GM23338 (cell line): ENCODE measurements at regions not wholly inside any gene's neighbourhood (a gene's known extent, or its start where the extent isn't known, plus 50 kb on each side); places are given as distances from the start of the nearest gene placed in this dataset.
A peak's percentile ranks its signal among the peaks of the same experiment; 100 is the strongest.

Source experiments
- ATAC-seq: fragments of 200-7000 bp; cut with Tn5 transposase; 3 replicates; pipeline ENCODE4 v1.9.1; 2020
- DNase-seq: peaks from one replicate; pipeline ENCODE4 v3.0.0-alpha.2; 2015; ENCODE audit warnings: low spot score
- H2AFZ ChIP-seq: fragments of 200-600 bp; sonication (generic); 2 replicates; pipeline ENCODE4 v1.8.0; 2016; ENCODE audit warnings: antibody characterized with exemption, mild to moderate bottlenecking, moderate library complexity
- H3F3A ChIP-seq: fragments of 200-600 bp; sonication (generic); replicated peaks from 2 replicates; pipeline ENCODE4 v1.8.0; 2017; ENCODE audit warnings: antibody characterized with exemption, mixed run types, low read depth
- H3K27ac ChIP-seq: fragments of 200-600 bp; sonication (generic); 2 replicates; pipeline ENCODE4 v1.6.1; 2016; ENCODE audit warnings: low read depth
- H3K27me3 ChIP-seq: fragments of 200-600 bp; sonication (generic); 2 replicates; pipeline ENCODE4 v1.8.0; 2016; ENCODE audit warnings: mild to moderate bottlenecking, mixed run types, moderate library complexity; ENCODE audit not compliant: insufficient read depth
- H3K36me3 ChIP-seq: fragments of 200-600 bp; sonication (generic); 2 replicates; pipeline ENCODE4 v1.8.0; 2016; ENCODE audit warnings: mild to moderate bottlenecking; ENCODE audit not compliant: insufficient read depth
- H3K4me1 ChIP-seq: fragments of 200-600 bp; sonication (generic); 2 replicates; pipeline ENCODE4 v1.8.0; 2016; ENCODE audit warnings: mild to moderate bottlenecking, moderate library complexity; ENCODE audit not compliant: insufficient read depth
- H3K4me2 ChIP-seq: fragments of 200-600 bp; sonication (generic); 2 replicates; pipeline ENCODE4 v1.7.1; 2017; ENCODE audit warnings: mixed run types
- H3K4me3 ChIP-seq: fragments of 200-600 bp; sonication (generic); 2 replicates; pipeline ENCODE4 v1.6.1; 2016; ENCODE audit warnings: mixed run types
- H3K79me2 ChIP-seq: fragments of 200-600 bp; sonication (generic); replicated peaks from 2 replicates; pipeline ENCODE4 v1.8.0; 2017; ENCODE audit warnings: mild to moderate bottlenecking; ENCODE audit not compliant: insufficient read depth
- H3K9me2 ChIP-seq: fragments of 200-600 bp; sonication (generic); 2 replicates; pipeline ENCODE4 v1.8.0; 2017; ENCODE audit not compliant: insufficient read depth
- H4K20me1 ChIP-seq: fragments of 200-600 bp; sonication (generic); replicated peaks from 2 replicates; pipeline ENCODE4 v1.8.0; 2017; ENCODE audit warnings: mild to moderate bottlenecking; ENCODE audit not compliant: insufficient read depth
- H3K27ac Mint-ChIP-seq: 2 replicates; pipeline ENCODE4 v1.8.0; 2020; ENCODE audit warnings: inconsistent platforms, mild to moderate bottlenecking, moderate library complexity, mixed read lengths
- H3K27me3 Mint-ChIP-seq: 3 replicates; pipeline ENCODE4 v1.8.0; 2022; ENCODE audit warnings: low read depth, mild to moderate bottlenecking, moderate library complexity, mixed read lengths, inconsistent platforms; ENCODE audit not compliant: insufficient read depth, poor library complexity
- H3K36me3 Mint-ChIP-seq: 3 replicates; pipeline ENCODE4 v1.8.0; 2021; ENCODE audit warnings: low read depth, mild to moderate bottlenecking, inconsistent platforms, moderate library complexity, mixed read lengths
- H3K4me1 Mint-ChIP-seq: 3 replicates; pipeline ENCODE4 v1.8.0; 2020; ENCODE audit warnings: mild to moderate bottlenecking, inconsistent platforms, mixed read lengths
- H3K4me3 Mint-ChIP-seq: 3 replicates; pipeline ENCODE4 v1.8.0; 2021; ENCODE audit warnings: moderate library complexity, mild to moderate bottlenecking, inconsistent platforms, mixed read lengths
- H3K9me3 Mint-ChIP-seq: 3 replicates; pipeline ENCODE4 v1.8.0; 2020; ENCODE audit warnings: moderate library complexity, mild to moderate bottlenecking, inconsistent platforms, mixed read lengths
- CREB1 ChIP-seq: fragments of 250-450 bp; sonication (Bioruptor Pico); IDR thresholded peaks from 2 replicates; pipeline ENCODE4 v1.5.0; 2020; ENCODE audit warnings: low read depth, mild to moderate bottlenecking, moderate library complexity
- CTCF ChIP-seq, 2 experiments: fragments of 200-600 bp in 1 of 2; sonication (generic) in 1 of 2; conservative IDR thresholded peaks; 2 replicates each; pipeline versions ENCODE4 v1.5.1 to v1.6.1; 2016 to 2017; ENCODE audit warnings: antibody characterized with exemption in 2 of 2, low read depth in 2 of 2, mild to moderate bottlenecking in 2 of 2, moderate library complexity in 1 of 2
- EZH2 ChIP-seq: fragments of 200-600 bp; sonication (generic); IDR thresholded peaks from one replicate; pipeline ENCODE4 v1.8.0; 2017; ENCODE audit warnings: antibody characterized with exemption, mild to moderate bottlenecking, low read depth; ENCODE audit not compliant: unreplicated experiment
- EZH2phosphoT487 ChIP-seq: fragments of 200-600 bp; sonication (generic); IDR thresholded peaks from one replicate; pipeline ENCODE4 v1.8.1; 2018; ENCODE audit warnings: antibody characterized with exemption; ENCODE audit not compliant: unreplicated experiment
- JUNB ChIP-seq: IDR thresholded peaks from one replicate; pipeline ENCODE4 v1.6.1; 2016; ENCODE audit warnings: antibody characterized with exemption; ENCODE audit not compliant: unreplicated experiment
- NANOG ChIP-seq: IDR thresholded peaks from 2 replicates; pipeline ENCODE4 v1.6.1; 2016; ENCODE audit warnings: antibody characterized with exemption, borderline replicate concordance
- POLR2AphosphoS5 ChIP-seq: IDR thresholded peaks from 2 replicates; pipeline ENCODE4 v1.6.1; 2016; ENCODE audit warnings: antibody characterized with exemption, low read depth
- REST ChIP-seq: IDR thresholded peaks from one replicate; pipeline ENCODE4 v1.6.1; 2018; ENCODE audit warnings: antibody characterized with exemption; ENCODE audit not compliant: unreplicated experiment
- STAT1 ChIP-seq: IDR thresholded peaks from one replicate; pipeline ENCODE4 v1.6.1; 2016; ENCODE audit warnings: antibody characterized with exemption; ENCODE audit not compliant: unreplicated experiment
- ZNF114 ChIP-seq: fragments of 250-450 bp; sonication (Bioruptor Pico); IDR thresholded peaks from 2 replicates; pipeline ENCODE4 v1.5.0; 2020; ENCODE audit warnings: mild to moderate bottlenecking, moderate library complexity
- ZNF331 ChIP-seq: fragments of 250-450 bp; sonication (Bioruptor Pico); IDR thresholded peaks from 2 replicates; pipeline ENCODE4 v1.5.0; 2020; ENCODE audit warnings: low read depth, mild to moderate bottlenecking, moderate library complexity
- TF ChIP-seq, protein P1 (sequence below): IDR thresholded peaks from 2 replicates; pipeline ENCODE4 v1.6.1; 2016; ENCODE audit warnings: antibody characterized with exemption
- TF ChIP-seq, protein P2 (sequence below): fragments of 250-450 bp; sonication (Bioruptor Pico); IDR thresholded peaks from 2 replicates; pipeline ENCODE4 v1.5.0; 2020; ENCODE audit warnings: mild to moderate bottlenecking, moderate library complexity

DNA sequence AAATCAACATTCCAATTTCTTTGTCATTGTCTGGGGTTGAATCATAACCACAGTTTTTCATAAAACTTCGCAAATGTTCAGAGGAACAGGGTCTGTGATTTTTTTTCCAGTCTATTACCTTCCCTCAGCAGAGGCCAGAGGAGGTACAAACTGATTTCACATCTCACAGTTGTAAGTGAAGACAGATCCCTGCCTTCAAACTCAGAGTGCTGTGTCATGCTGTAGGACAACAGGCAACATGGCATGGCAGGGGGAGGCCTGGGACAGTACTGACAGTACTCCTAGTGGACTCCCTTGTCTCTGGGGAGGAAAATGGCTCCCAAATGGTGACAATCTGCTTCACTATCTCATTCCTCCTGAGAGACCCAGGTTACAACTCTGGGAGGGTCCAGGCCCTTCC, 308.6 kb downstream of the CDC5L start:
- Mint-ChIP-seq H3K27me3 (peaks cover 10% of the 10 kb centered on the region), H3K4me3 (no peak overlapping the region), H3K4me1 (no peaks in the 10 kb centered on the region; the same call in 2 of the 3 replicates), H3K36me3 (no peaks in the 10 kb centered on the region), H3K27ac (no peak overlapping the region), H3K9me3 (peaks cover 2% of the 10 kb centered on the region; the same call in 1 of the 3 replicates)
- no peaks in the 10 kb centered on the region for H4K20me1 ChIP-seq
- H3K27ac ChIP-seq, result no peak overlapping the region
- no peaks in the 10 kb centered on the region for H3K27me3 ChIP-seq
- H3F3A ChIP-seq, result no peaks in the 10 kb centered on the region
- no peak for TF ChIP-seq STAT1
- TF ChIP-seq, protein P1, sequence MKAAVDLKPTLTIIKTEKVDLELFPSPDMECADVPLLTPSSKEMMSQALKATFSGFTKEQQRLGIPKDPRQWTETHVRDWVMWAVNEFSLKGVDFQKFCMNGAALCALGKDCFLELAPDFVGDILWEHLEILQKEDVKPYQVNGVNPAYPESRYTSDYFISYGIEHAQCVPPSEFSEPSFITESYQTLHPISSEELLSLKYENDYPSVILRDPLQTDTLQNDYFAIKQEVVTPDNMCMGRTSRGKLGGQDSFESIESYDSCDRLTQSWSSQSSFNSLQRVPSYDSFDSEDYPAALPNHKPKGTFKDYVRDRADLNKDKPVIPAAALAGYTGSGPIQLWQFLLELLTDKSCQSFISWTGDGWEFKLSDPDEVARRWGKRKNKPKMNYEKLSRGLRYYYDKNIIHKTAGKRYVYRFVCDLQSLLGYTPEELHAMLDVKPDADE, result no peak
- TF ChIP-seq REST, result no peak
- TF ChIP-seq NANOG, result no peak
- no peak for TF ChIP-seq JUNB
- no peak for TF ChIP-seq EZH2
- no peak for TF ChIP-seq CTCF (conservative IDR thresholded peaks at IDR 0.05; ENCODE audit: low read depth in 2 of 2)
- no peak for TF ChIP-seq ZNF114 (CRISPR knock-in tag)
- no peak for TF ChIP-seq ZNF331
- no peak for TF ChIP-seq POLR2AphosphoS5
- TF ChIP-seq, protein P2, sequence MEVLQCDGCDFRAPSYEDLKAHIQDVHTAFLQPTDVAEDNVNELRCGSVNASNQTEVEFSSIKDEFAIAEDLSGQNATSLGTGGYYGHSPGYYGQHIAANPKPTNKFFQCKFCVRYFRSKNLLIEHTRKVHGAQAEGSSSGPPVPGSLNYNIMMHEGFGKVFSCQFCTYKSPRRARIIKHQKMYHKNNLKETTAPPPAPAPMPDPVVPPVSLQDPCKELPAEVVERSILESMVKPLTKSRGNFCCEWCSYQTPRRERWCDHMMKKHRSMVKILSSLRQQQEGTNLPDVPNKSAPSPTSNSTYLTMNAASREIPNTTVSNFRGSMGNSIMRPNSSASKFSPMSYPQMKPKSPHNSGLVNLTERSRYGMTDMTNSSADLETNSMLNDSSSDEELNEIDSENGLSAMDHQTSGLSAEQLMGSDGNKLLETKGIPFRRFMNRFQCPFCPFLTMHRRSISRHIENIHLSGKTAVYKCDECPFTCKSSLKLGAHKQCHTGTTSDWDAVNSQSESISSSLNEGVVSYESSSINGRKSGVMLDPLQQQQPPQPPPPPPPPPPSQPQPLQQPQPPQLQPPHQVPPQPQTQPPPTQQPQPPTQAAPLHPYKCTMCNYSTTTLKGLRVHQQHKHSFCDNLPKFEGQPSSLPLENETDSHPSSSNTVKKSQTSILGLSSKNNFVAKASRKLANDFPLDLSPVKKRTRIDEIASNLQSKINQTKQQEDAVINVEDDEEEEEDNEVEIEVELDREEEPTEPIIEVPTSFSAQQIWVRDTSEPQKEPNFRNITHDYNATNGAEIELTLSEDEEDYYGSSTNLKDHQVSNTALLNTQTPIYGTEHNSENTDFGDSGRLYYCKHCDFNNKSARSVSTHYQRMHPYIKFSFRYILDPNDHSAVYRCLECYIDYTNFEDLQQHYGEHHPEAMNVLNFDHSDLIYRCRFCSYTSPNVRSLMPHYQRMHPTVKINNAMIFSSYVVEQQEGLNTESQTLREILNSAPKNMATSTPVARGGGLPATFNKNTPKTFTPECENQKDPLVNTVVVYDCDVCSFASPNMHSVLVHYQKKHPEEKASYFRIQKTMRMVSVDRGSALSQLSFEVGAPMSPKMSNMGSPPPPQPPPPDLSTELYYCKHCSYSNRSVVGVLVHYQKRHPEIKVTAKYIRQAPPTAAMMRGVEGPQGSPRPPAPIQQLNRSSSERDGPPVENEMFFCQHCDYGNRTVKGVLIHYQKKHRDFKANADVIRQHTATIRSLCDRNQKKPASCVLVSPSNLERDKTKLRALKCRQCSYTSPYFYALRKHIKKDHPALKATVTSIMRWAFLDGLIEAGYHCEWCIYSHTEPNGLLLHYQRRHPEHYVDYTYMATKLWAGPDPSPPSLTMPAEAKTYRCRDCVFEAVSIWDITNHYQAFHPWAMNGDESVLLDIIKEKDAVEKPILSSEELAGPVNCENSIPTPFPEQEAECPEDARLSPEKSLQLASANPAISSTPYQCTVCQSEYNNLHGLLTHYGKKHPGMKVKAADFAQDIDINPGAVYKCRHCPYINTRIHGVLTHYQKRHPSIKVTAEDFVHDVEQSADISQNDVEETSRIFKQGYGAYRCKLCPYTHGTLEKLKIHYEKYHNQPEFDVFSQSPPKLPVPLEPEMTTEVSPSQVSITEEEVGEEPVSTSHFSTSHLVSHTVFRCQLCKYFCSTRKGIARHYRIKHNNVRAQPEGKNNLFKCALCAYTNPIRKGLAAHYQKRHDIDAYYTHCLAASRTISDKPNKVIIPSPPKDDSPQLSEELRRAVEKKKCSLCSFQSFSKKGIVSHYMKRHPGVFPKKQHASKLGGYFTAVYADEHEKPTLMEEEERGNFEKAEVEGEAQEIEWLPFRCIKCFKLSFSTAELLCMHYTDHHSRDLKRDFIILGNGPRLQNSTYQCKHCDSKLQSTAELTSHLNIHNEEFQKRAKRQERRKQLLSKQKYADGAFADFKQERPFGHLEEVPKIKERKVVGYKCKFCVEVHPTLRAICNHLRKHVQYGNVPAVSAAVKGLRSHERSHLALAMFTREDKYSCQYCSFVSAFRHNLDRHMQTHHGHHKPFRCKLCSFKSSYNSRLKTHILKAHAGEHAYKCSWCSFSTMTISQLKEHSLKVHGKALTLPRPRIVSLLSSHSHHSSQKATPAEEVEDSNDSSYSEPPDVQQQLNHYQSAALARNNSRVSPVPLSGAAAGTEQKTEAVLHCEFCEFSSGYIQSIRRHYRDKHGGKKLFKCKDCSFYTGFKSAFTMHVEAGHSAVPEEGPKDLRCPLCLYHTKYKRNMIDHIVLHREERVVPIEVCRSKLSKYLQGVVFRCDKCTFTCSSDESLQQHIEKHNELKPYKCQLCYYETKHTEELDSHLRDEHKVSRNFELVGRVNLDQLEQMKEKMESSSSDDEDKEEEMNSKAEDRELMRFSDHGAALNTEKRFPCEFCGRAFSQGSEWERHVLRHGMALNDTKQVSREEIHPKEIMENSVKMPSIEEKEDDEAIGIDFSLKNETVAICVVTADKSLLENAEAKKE (CRISPR knock-in tag), result no peak
- no peak for TF ChIP-seq CREB1 (CRISPR knock-in tag)
- no peak for TF ChIP-seq EZH2phosphoT487
- no peak overlapping the region for H3K4me2 ChIP-seq
- DNase-seq (no peak), ATAC-seq (no peak)
- no peaks in the 10 kb centered on the region for H3K79me2 ChIP-seq
- 0 out of 2 replicates have a peak overlapping the region, but pooled peaks have one; percentile 3 for H2AFZ ChIP-seq
- H3K4me1 ChIP-seq, result no peaks in the 10 kb centered on the region
- peaks cover 3% of the 10 kb centered on the region; the same call in 1 of the 2 replicates for H3K9me2 ChIP-seq
- H3K36me3 ChIP-seq, result no peaks in the 10 kb centered on the region
- H3K4me3 ChIP-seq, result no peak overlapping the region
